ENCODE measurements at regions not wholly inside any gene's neighbourhood (a gene's known extent, or its start where the extent isn't known, plus 50 kb on each side); places are given as distances from the start of the nearest gene placed in this dataset.

GRCh38 chr20:17827759-17828559 lies 128.2 kb downstream of the BANF2 start:
- H3K36me3 Mint-ChIP-seq (ENCODE audit: insufficient read depth): no peaks in the 10 kb centered on the region
- H3K4me3 Mint-ChIP-seq (ENCODE audit: low read depth): no peak overlapping the region
- H3K9me3 Mint-ChIP-seq (ENCODE audit: low read depth): no peaks in the 10 kb centered on the region
- no peak overlapping the region for H3K27ac Mint-ChIP-seq
- no peaks in the 10 kb centered on the region for H3K27me3 Mint-ChIP-seq
- peaks cover 8% of the 10 kb centered on the region for H3K4me1 Mint-ChIP-seq (ENCODE audit: low read depth)
- DNase-seq (ENCODE audit: low spot score, unreplicated experiment): no peak
- TF ChIP-seq, protein P1, sequence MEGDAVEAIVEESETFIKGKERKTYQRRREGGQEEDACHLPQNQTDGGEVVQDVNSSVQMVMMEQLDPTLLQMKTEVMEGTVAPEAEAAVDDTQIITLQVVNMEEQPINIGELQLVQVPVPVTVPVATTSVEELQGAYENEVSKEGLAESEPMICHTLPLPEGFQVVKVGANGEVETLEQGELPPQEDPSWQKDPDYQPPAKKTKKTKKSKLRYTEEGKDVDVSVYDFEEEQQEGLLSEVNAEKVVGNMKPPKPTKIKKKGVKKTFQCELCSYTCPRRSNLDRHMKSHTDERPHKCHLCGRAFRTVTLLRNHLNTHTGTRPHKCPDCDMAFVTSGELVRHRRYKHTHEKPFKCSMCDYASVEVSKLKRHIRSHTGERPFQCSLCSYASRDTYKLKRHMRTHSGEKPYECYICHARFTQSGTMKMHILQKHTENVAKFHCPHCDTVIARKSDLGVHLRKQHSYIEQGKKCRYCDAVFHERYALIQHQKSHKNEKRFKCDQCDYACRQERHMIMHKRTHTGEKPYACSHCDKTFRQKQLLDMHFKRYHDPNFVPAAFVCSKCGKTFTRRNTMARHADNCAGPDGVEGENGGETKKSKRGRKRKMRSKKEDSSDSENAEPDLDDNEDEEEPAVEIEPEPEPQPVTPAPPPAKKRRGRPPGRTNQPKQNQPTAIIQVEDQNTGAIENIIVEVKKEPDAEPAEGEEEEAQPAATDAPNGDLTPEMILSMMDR (IDR thresholded peaks at IDR 0.05; ENCODE audit: unreplicated experiment): no peak

DNA sequence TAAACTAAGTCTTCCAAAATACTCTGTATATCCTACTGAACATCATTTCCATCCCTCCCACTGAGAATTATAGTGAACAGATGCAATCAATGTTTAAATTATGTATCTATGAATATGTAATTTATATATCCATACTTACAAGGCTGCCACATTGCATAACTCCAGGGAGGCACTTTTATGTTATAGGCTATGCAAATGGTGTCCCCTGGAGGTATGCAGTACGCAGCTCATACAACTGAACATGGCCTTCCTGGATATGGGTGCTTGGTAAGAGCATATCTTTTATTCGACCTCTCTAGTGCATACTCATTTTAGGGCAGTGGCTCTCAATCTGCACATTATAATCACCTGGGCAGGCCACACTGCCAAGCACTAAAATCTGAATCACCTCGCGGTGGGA lies 127.3 kb downstream of the BANF2 start:
- TF ChIP-seq, protein P1 (IDR thresholded peaks at IDR 0.05; ENCODE audit: unreplicated experiment): no peak
- H3K4me3 Mint-ChIP-seq (ENCODE audit: low read depth): no peak overlapping the region
- no peak overlapping the region for H3K27ac Mint-ChIP-seq

DNA sequence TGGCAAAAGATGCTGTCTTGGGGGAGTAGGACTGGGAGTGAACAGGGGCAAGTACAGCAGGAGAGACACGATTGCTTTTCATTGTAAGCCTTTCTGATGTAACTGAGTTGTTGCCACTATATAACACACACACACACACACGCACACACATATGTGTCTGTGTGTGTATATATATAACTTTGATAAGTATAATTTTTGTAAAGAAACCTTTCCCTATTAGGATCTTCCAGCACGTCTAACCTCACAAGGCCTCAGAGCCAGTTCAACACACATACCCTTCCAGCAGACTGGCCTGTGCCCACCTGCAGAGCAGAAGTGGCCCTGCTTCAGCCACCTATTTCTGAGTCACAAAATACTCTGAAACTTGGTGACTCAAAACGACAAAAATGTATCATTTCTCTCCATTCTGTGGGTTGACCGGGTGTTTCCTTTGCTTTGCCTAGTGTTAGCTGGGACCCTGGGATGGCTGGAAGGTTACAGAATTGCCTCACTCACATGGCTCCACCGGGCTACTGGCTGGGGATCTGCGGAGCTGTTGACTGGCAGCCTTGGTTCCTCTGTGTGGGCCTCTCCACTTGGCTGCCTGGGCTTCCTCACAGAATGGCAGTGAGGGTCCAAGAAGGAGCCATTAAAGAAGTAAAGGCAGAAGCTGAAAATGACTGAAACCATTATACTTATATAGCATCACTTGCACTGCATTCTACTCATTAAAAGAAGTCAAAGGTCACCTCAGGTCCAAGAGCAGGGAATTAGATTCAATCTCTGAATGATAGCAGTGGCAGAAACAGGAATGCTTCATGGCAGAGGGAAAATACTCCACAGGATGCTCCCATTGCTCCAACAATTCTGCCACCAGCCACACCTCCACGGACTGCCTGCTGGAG lies 126.4 kb downstream of the BANF2 start:
- H3K27ac Mint-ChIP-seq: no peak overlapping the region
- no peaks in the 10 kb centered on the region for H3K27me3 Mint-ChIP-seq
- no peaks in the 10 kb centered on the region for H3K9me3 Mint-ChIP-seq (ENCODE audit: low read depth)
- H3K36me3 Mint-ChIP-seq (ENCODE audit: insufficient read depth): no peaks in the 10 kb centered on the region
- TF ChIP-seq, protein P1 (IDR thresholded peaks at IDR 0.05; ENCODE audit: unreplicated experiment): no peak
- H3K4me3 Mint-ChIP-seq (ENCODE audit: low read depth): no peak overlapping the region
- H3K4me1 Mint-ChIP-seq (ENCODE audit: low read depth): peaks cover 17% of the 10 kb centered on the region
- no peak for DNase-seq (ENCODE audit: low spot score, unreplicated experiment)

More for the DNA sequence above, 127.3 kb downstream of the BANF2 start:
- H3K36me3 Mint-ChIP-seq (ENCODE audit: insufficient read depth): no peaks in the 10 kb centered on the region
- no peaks in the 10 kb centered on the region for H3K9me3 Mint-ChIP-seq (ENCODE audit: low read depth)
- no peak for DNase-seq (ENCODE audit: low spot score, unreplicated experiment)
- no peaks in the 10 kb centered on the region for H3K27me3 Mint-ChIP-seq
- H3K4me1 Mint-ChIP-seq (ENCODE audit: low read depth): peaks cover 11% of the 10 kb centered on the region

GRCh38 chr20:17825252-17825959 lies 125.6 kb downstream of the BANF2 start:
- no peak for DNase-seq (ENCODE audit: low spot score, unreplicated experiment)
- H3K27me3 Mint-ChIP-seq: no peaks in the 10 kb centered on the region
- peaks cover 17% of the 10 kb centered on the region for H3K4me1 Mint-ChIP-seq (ENCODE audit: low read depth)
- H3K9me3 Mint-ChIP-seq (ENCODE audit: low read depth): no peaks in the 10 kb centered on the region
- no peak overlapping the region for H3K27ac Mint-ChIP-seq
- H3K36me3 Mint-ChIP-seq (ENCODE audit: insufficient read depth): no peaks in the 10 kb centered on the region
- H3K4me3 Mint-ChIP-seq (ENCODE audit: low read depth): no peak overlapping the region
- TF ChIP-seq, protein P1 (IDR thresholded peaks at IDR 0.05; ENCODE audit: unreplicated experiment): no peak
